GM12891 (cell line): ENCODE measurements at regions not wholly inside any gene's neighbourhood (a gene's known extent, or its start where the extent isn't known, plus 50 kb on each side); places are given as distances from the start of the nearest gene placed in this dataset.

Experiments
- PAX5 ChIP-seq: IDR thresholded peaks from 2 replicates; pipeline ENCODE4 v1.6.1; 2011; ENCODE audit warnings: low read length, moderate library complexity, mild to moderate bottlenecking; ENCODE audit not compliant: insufficient read depth, severe bottlenecking
- POLR2A ChIP-seq: IDR thresholded peaks from 2 replicates; pipeline ENCODE4 v1.6.1; 2011; ENCODE audit warnings: low read depth, low read length, control low read depth
- POLR2AphosphoS5 ChIP-seq: IDR thresholded peaks from 2 replicates; pipeline ENCODE4 v1.6.1; 2011; ENCODE audit warnings: low read depth, low read length, control low read depth
- POU2F2 ChIP-seq: IDR thresholded peaks from 2 replicates; pipeline ENCODE4 v1.6.1; 2011; ENCODE audit warnings: low read depth, mild to moderate bottlenecking, control low read depth, low read length, moderate library complexity

GRCh38 chrX:149374751-149375150 lies 130.4 kb downstream of the IDS start:
- TF ChIP-seq POLR2AphosphoS5: no peak
- no peak for TF ChIP-seq PAX5
- no peak for TF ChIP-seq POLR2A
- TF ChIP-seq POU2F2: no peak
